ENCODE measurements at regions not wholly inside any gene's neighbourhood (a gene's known extent, or its start where the extent isn't known, plus 50 kb on each side); places are given as distances from the start of the nearest gene placed in this dataset.

GRCh38 chr4:56748271-56748670 lies 67.2 kb upstream of the HOPX start:
- no peak for TF ChIP-seq CTCF (IDR thresholded peaks at IDR 0.05)
- no peak for TF ChIP-seq POLR2A (IDR thresholded peaks at IDR 0.05)
